HCT116 (cell line): ENCODE measurements at regions not wholly inside any gene's neighbourhood (a gene's known extent, or its start where the extent isn't known, plus 50 kb on each side); places are given as distances from the start of the nearest gene placed in this dataset.

ENCODE experiments used
- ATAC-seq: fragments of 200-7000 bp; cut with Tn5 transposase; 2 replicates; pipeline ENCODE4 v1.9.1; 2020; ENCODE audit warnings: mild to moderate bottlenecking, moderate library complexity
- BruUV-seq: library from RNA; stranded (reverse); fragments of 400-500 nt; replicated peaks from 2 replicates; lab custom pipeline; 2021; lab: Mats Ljungman, UMichigan
- CTCF ChIA-PET: fragments of 300-600 bp; sonication (Branson Sonifier 250); formaldehyde crosslinking; loops from one replicate; lab custom pipeline; 2021; ENCODE audit warnings: antibody characterized with exemption; lab: Charles Lee
- POLR2A ChIA-PET: fragments of 300-600, 350-600 bp; sonication (Branson Sonifier 250); formaldehyde crosslinking; loops from one replicate; lab custom pipeline; 2021; ENCODE audit warnings: antibody characterized with exemption; lab: Charles Lee
- RAD21 ChIA-PET, 2 experiments: fragments of 300-600 bp; sonication (Branson Sonifier 250); formaldehyde crosslinking; loops; one replicate each; lab custom pipeline; 2023; ENCODE audit warnings: low total read pairs in 2 of 2; ENCODE audit not compliant: uncharacterized antibody in 2 of 2, unreplicated experiment in 2 of 2, low non-redundant PET in 1 of 2; lab: Charles Lee
- DNase-seq: peaks from one replicate; pipeline ENCODE4 v3.0.0-alpha.2; 2010; ENCODE audit warnings: low read depth, low spot score
- H2AFZ ChIP-seq: fragments of 200-600 bp; shearing (Covaris generic), sonication (generic); 2 replicates; pipeline ENCODE4 v1.6.1; 2017; ENCODE audit warnings: low read depth, mixed run types, mixed read lengths, antibody characterized with exemption, low read length; ENCODE audit not compliant: poor library complexity, severe bottlenecking
- H3K27ac ChIP-seq: 2 replicates; pipeline ENCODE4 v1.5.1; 2012; ENCODE audit warnings: low read depth, low read length
- H3K27me3 ChIP-seq: fragments of 200-600 bp; sonication (generic); 2 replicates; pipeline ENCODE4 v1.6.1; 2016; ENCODE audit warnings: mixed run types, low read length, mixed read lengths; ENCODE audit not compliant: insufficient read depth
- H3K36me3 ChIP-seq, 2 experiments: fragments of 200-500 bp in 1 of 2; fragments of 200-600 bp in 1 of 2; sonication (Bioruptor generic) in 1 of 2; sonication (generic) in 1 of 2; 2 replicates each; pipeline versions ENCODE4 v1.5.1 to v1.6.1; 2014 to 2016; ENCODE audit warnings: low read length in 2 of 2, inconsistent platforms in 1 of 2, mixed read lengths in 1 of 2, mixed run types in 1 of 2; ENCODE audit not compliant: insufficient read depth in 2 of 2, control insufficient read depth in 1 of 2
- H3K4me1 ChIP-seq, 2 experiments: fragments of 200-600 bp in 1 of 2; sonication (generic) in 1 of 2; 2 replicates each; pipeline versions ENCODE4 v1.5.1 to v1.6.1; 2012 to 2017; ENCODE audit warnings: low read length in 2 of 2, inconsistent platforms in 1 of 2, mild to moderate bottlenecking in 1 of 2, mixed read lengths in 1 of 2, mixed run types in 1 of 2, moderate library complexity in 1 of 2; ENCODE audit not compliant: insufficient read depth in 2 of 2, control insufficient read depth in 1 of 2
- H3K4me2 ChIP-seq: fragments of 200-600 bp; sonication (generic); 2 replicates; pipeline ENCODE4 v1.6.1; 2017; ENCODE audit warnings: mixed run types, low read length, mixed read lengths
- H3K4me3 ChIP-seq, 2 experiments: fragments of 200-600 bp in 1 of 2; sonication (generic) in 1 of 2; replicated peaks in 1 of 2; 2 replicates each; pipeline ENCODE4 v1.5.1; 2011 to 2016; ENCODE audit warnings: low read length in 2 of 2, control low read depth in 1 of 2, low read depth in 1 of 2, mild to moderate bottlenecking in 1 of 2, mixed read lengths in 1 of 2, mixed run types in 1 of 2
- H3K79me2 ChIP-seq: fragments of 200-600 bp; sonication (generic); 2 replicates; pipeline ENCODE4 v1.6.1; 2017; ENCODE audit warnings: mild to moderate bottlenecking, mixed run types, low read length, moderate library complexity, mixed read lengths; ENCODE audit not compliant: insufficient read depth
- H3K9ac ChIP-seq: fragments of 200-600 bp; sonication (generic); 2 replicates; pipeline ENCODE4 v1.6.1; 2016; ENCODE audit warnings: low read length, mixed read lengths
- H3K9me2 ChIP-seq: fragments of 200-600 bp; sonication (generic), shearing (Covaris generic); 2 replicates; pipeline ENCODE4 v1.6.1; 2017; ENCODE audit warnings: mixed run types, mild to moderate bottlenecking, moderate library complexity; ENCODE audit not compliant: insufficient read depth
- H3K9me3 ChIP-seq, 2 experiments: fragments of 200-500 bp in 1 of 2; fragments of 200-600 bp in 1 of 2; sonication (Bioruptor generic) in 1 of 2; sonication (generic) in 1 of 2; 2 replicates each; pipeline ENCODE4 v1.6.1; 2014 to 2017; ENCODE audit warnings: low read length in 2 of 2, mixed read lengths in 2 of 2, inconsistent platforms in 1 of 2, low read depth in 1 of 2, mild to moderate bottlenecking in 1 of 2, mixed run types in 1 of 2, moderate library complexity in 1 of 2; ENCODE audit not compliant: control insufficient read depth in 1 of 2, insufficient read depth in 1 of 2
- H4K20me1 ChIP-seq: fragments of 200-600 bp; sonication (generic), shearing (Covaris generic); 2 replicates; pipeline ENCODE4 v1.6.1; 2017; ENCODE audit warnings: mixed run types, mild to moderate bottlenecking, moderate library complexity; ENCODE audit not compliant: insufficient read depth
- CEBPB ChIP-seq: IDR thresholded peaks from 2 replicates; pipeline ENCODE4 v1.6.1; 2012; ENCODE audit warnings: low read depth
- ELF1 ChIP-seq: IDR thresholded peaks from 2 replicates; pipeline ENCODE4 v1.6.1; 2012; ENCODE audit warnings: low read depth, borderline replicate concordance
- EZH2 ChIP-seq: fragments of 200-600 bp; sonication (generic); IDR thresholded peaks from 2 replicates; pipeline ENCODE4 v1.6.1; 2017; ENCODE audit warnings: antibody characterized with exemption, mixed run types
- EZH2phosphoT487 ChIP-seq: fragments of 200-600 bp; IDR thresholded peaks from 2 replicates; pipeline ENCODE4 v1.6.1; 2018; ENCODE audit warnings: antibody characterized with exemption, borderline replicate concordance
- JUND ChIP-seq: IDR thresholded peaks from 2 replicates; pipeline ENCODE4 v1.6.1; 2012
- RAD21 ChIP-seq: IDR thresholded peaks from 2 replicates; pipeline ENCODE4 v1.6.1; 2012; ENCODE audit warnings: low read depth, mild to moderate bottlenecking
- REST ChIP-seq: IDR thresholded peaks from 2 replicates; pipeline ENCODE4 v1.6.1; 2012; ENCODE audit warnings: low read depth
- ZBTB33 ChIP-seq: IDR thresholded peaks from 2 replicates; pipeline ENCODE4 v1.6.1; 2011; ENCODE audit warnings: mild to moderate bottlenecking, low read length, moderate library complexity; ENCODE audit not compliant: insufficient replicate concordance; ENCODE audit errors: extremely low read depth
- ZNF274 ChIP-seq: fragments of 200-500 bp; sonication (Bioruptor generic); IDR thresholded peaks from 2 replicates; pipeline ENCODE4 v1.6.1; 2014; ENCODE audit warnings: mild to moderate bottlenecking, low read depth, low read length, inconsistent platforms
- intact Hi-C: fragments of 100-400 bp; cut with micrococcal nuclease; formaldehyde crosslinking; loops from 2 replicates; pipeline ENCODE4 v1.10.0; 2022

GRCh38 chr21:35256468-35256988, 207.4 kb upstream of the RUNX1 start (continued):
- TF ChIP-seq ZBTB33 (no peak), EZH2 (no peak), EZH2phosphoT487 (no peak), REST (no peak), ELF1 (peak; percentile 81), JUND (peak; percentile 77), CEBPB (no peak; the same call in 1 of the 2 replicates)

- POLR2A ChIA-PET = no interaction called here
- intact Hi-C loops = no loop called here
- BruUV-seq = no TSS peak
Measured at GRCh38 chr21:35254765-35255138, 205.7 kb upstream of the RUNX1 start.

More at GRCh38 chr21:35254765-35255138, 205.7 kb upstream of the RUNX1 start:
- Histone ChIP-seq H3K4me3 (no peak overlapping the region), H3K9ac (no peak overlapping the region), H3K9me3 (no peaks in the 10 kb centered on the region)
- no peak for TF ChIP-seq ZBTB33
- TF ChIP-seq ZNF274 = no peak
- no peak for TF ChIP-seq RAD21
- TF ChIP-seq EZH2 = no peak
- no peak for TF ChIP-seq EZH2phosphoT487
- TF ChIP-seq, all 23 proteins: peak for 0
- RAD21 ChIA-PET = no interaction called here
- H3K4me2 ChIP-seq = no peak overlapping the region
- no peaks in the 10 kb centered on the region for H3K9me2 ChIP-seq
- no peak overlapping the region for H3K27ac ChIP-seq
- no peak overlapping the region for H2AFZ ChIP-seq
- peaks cover 19 to 35% of the 10 kb centered on the region in 2 experiments for H3K4me1 ChIP-seq
- ATAC-seq = no peak
- H3K36me3 ChIP-seq = no peaks in the 10 kb centered on the region
- H4K20me1 ChIP-seq = no peaks in the 10 kb centered on the region
- no peaks in the 10 kb centered on the region for H3K27me3 ChIP-seq
- DNase-seq = no peak
- CTCF ChIA-PET = no interaction called here
- H3K79me2 ChIP-seq = no peaks in the 10 kb centered on the region
